Endothelial cell of umbilical vein (primary cell): ENCODE measurements at regions not wholly inside any gene's neighbourhood (a gene's known extent, or its start where the extent isn't known, plus 50 kb on each side); places are given as distances from the start of the nearest gene placed in this dataset.

Experiments used
- BruUV-seq: library from RNA; stranded (reverse); fragments of 400-500 nt; replicated peaks from 2 replicates; lab custom pipeline; 2021; lab: Mats Ljungman, UMichigan
- CTCF ChIA-PET: fragments of 300-600, 350-600 bp; sonication (Branson Sonifier 250); formaldehyde crosslinking; loops from one replicate; lab custom pipeline; 2021; ENCODE audit warnings: antibody characterized with exemption, inconsistent platforms; lab: Charles Lee
- POLR2A ChIA-PET: fragments of 300-600, 350-600 bp; sonication (Branson Sonifier 250); formaldehyde crosslinking; loops from one replicate; lab custom pipeline; 2021; ENCODE audit warnings: antibody characterized with exemption, inconsistent platforms; lab: Charles Lee
- DNase-seq: peaks from one replicate; pipeline ENCODE4 v3.0.0-alpha.2; 2011; ENCODE audit warnings: low read depth, low spot score
- FAIRE-seq: peaks from 2 replicates; lab custom pipeline; 2011; peaks lifted over from hg19 to GRCh38; lab: Jason Lieb, UNC
- H2AFZ ChIP-seq: 2 replicates; pipeline ENCODE4 v1.6.0; 2012; ENCODE audit warnings: low read depth, low read length, control low read depth, inconsistent platforms
- H3K27ac ChIP-seq: 2 replicates; pipeline ENCODE4 v1.5.1; 2011; ENCODE audit warnings: low read depth, mild to moderate bottlenecking, control low read depth, low read length, moderate library complexity; ENCODE audit not compliant: insufficient read depth
- H3K27me3 ChIP-seq, 2 experiments: 2 replicates each; pipeline versions ENCODE4 v1.6.0 to v1.6.1; 2011; ENCODE audit warnings: low read length in 2 of 2, mixed read lengths in 1 of 2; ENCODE audit not compliant: control insufficient read depth in 2 of 2, insufficient read depth in 2 of 2
- H3K36me3 ChIP-seq, 2 experiments: 2 replicates in 1 of 2; 3 replicates in 1 of 2; pipeline ENCODE4 v1.5.1; 2011; ENCODE audit warnings: low read length in 2 of 2, mild to moderate bottlenecking in 1 of 2, moderate library complexity in 1 of 2; ENCODE audit not compliant: control insufficient read depth in 2 of 2, insufficient read depth in 2 of 2; ENCODE audit errors: extremely low read depth in 1 of 2
- H3K4me1 ChIP-seq: 3 replicates; pipeline ENCODE4 v1.5.1; 2011; ENCODE audit warnings: mild to moderate bottlenecking, low read length; ENCODE audit not compliant: control insufficient read depth, insufficient read depth; ENCODE audit errors: extremely low read depth
- H3K4me2 ChIP-seq: 2 replicates; pipeline ENCODE4 v1.6.1; 2011; ENCODE audit warnings: low read length, control low read depth, mixed read lengths; ENCODE audit not compliant: insufficient read depth
- H3K4me3 ChIP-seq, 3 experiments: fragments of 200-600 bp in 1 of 3; sonication (generic), shearing (Covaris generic) in 1 of 3; replicated peaks in 1 of 3; 2 replicates each; pipeline ENCODE4 v1.5.1; 2011 to 2016; ENCODE audit warnings: control low read depth in 3 of 3, low read length in 3 of 3, mild to moderate bottlenecking in 2 of 3, inconsistent platforms in 1 of 3, low read depth in 1 of 3, moderate library complexity in 1 of 3; ENCODE audit not compliant: insufficient read depth in 1 of 3
- H3K79me2 ChIP-seq: 2 replicates; pipeline ENCODE4 v1.6.0; 2012; ENCODE audit warnings: low read length, inconsistent platforms; ENCODE audit not compliant: control insufficient read depth, insufficient read depth
- H3K9ac ChIP-seq: replicated peaks from 2 replicates; pipeline ENCODE3; 2011; ENCODE audit warnings: low read length, control low read depth; ENCODE audit not compliant: insufficient read depth; ENCODE audit errors: extremely low read depth
- H3K9me1 ChIP-seq: replicated peaks from 3 replicates; pipeline ENCODE4 v1.6.0; 2011; ENCODE audit warnings: mild to moderate bottlenecking, low read length; ENCODE audit not compliant: control insufficient read depth, insufficient read depth; ENCODE audit errors: extremely low read depth
- H3K9me3 ChIP-seq: replicated peaks from 2 replicates; pipeline ENCODE4 v1.5.1; 2012; ENCODE audit warnings: low read length, inconsistent platforms; ENCODE audit not compliant: control insufficient read depth, insufficient read depth
- H4K20me1 ChIP-seq: replicated peaks from 2 replicates; pipeline ENCODE3; 2011; ENCODE audit warnings: mild to moderate bottlenecking, low read length; ENCODE audit not compliant: control insufficient read depth, insufficient read depth; ENCODE audit errors: extremely low read depth
- EZH2 ChIP-seq: IDR thresholded peaks from 2 replicates; pipeline ENCODE4 v1.6.1; 2012; ENCODE audit warnings: borderline replicate concordance, low read depth, mild to moderate bottlenecking, moderate library complexity, low read length, inconsistent platforms; ENCODE audit not compliant: severe bottlenecking
- FOS ChIP-seq: IDR thresholded peaks from 2 replicates; pipeline ENCODE4 v1.6.1; 2011; ENCODE audit warnings: mild to moderate bottlenecking, low read length, moderate library complexity, borderline replicate concordance; ENCODE audit not compliant: insufficient read depth
- GATA2 ChIP-seq: IDR thresholded peaks from 2 replicates; pipeline ENCODE4 v1.7.0; 2011; ENCODE audit warnings: low read depth, mild to moderate bottlenecking, moderate library complexity, mixed read lengths, low read length; ENCODE audit not compliant: insufficient read length, insufficient read depth
- JUN ChIP-seq: IDR thresholded peaks from 2 replicates; pipeline ENCODE4 v1.6.1; 2011; ENCODE audit warnings: borderline replicate concordance, low read depth; ENCODE audit not compliant: insufficient read length, insufficient read depth
- MYC ChIP-seq: IDR thresholded peaks from one replicate; pipeline ENCODE4 v1.6.1; 2011; ENCODE audit warnings: mild to moderate bottlenecking, low read depth, low read length
- POLR2A ChIP-seq: IDR thresholded peaks from 2 replicates; pipeline ENCODE4 v1.6.1; 2012; ENCODE audit warnings: low read depth, mild to moderate bottlenecking, control low read depth, low read length
- POLR2AphosphoS5 ChIP-seq: IDR thresholded peaks from 2 replicates; pipeline ENCODE4 v1.6.1; 2012; ENCODE audit warnings: low read depth, mild to moderate bottlenecking, control low read depth, low read length, moderate library complexity; ENCODE audit not compliant: insufficient read depth
- dilution Hi-C: fragments of 300-500 bp; cut with MboI; formaldehyde crosslinking; loops from one replicate; pipeline ENCODE4 v1.15.0; 2019; ENCODE audit warnings: low sequenced_read_pairs; ENCODE audit not compliant: extremely low pct_ligation_motif_present
- intact Hi-C: fragments of 100-400 bp; cut with micrococcal nuclease; formaldehyde crosslinking; loops from one replicate; pipeline ENCODE4 v1.10.0; 2022
- TF ChIP-seq, protein P1 (sequence below), 2 donors: IDR thresholded peaks; 1 replicate in 1 of 2; 2 replicates in 1 of 2; pipeline ENCODE4 v1.5.1; 2011; ENCODE audit warnings: low read length in 2 of 2, mild to moderate bottlenecking in 2 of 2, moderate library complexity in 2 of 2, control low read depth in 1 of 2, inconsistent platforms in 1 of 2, low read depth in 1 of 2; ENCODE audit not compliant: insufficient read depth in 1 of 2; ENCODE audit errors: extremely low read depth in 1 of 2
- TF ChIP-seq, protein P2 (sequence below): IDR thresholded peaks from 2 replicates; pipeline ENCODE4 v1.6.1; 2011; ENCODE audit not compliant: insufficient read depth, insufficient read length

DNA sequence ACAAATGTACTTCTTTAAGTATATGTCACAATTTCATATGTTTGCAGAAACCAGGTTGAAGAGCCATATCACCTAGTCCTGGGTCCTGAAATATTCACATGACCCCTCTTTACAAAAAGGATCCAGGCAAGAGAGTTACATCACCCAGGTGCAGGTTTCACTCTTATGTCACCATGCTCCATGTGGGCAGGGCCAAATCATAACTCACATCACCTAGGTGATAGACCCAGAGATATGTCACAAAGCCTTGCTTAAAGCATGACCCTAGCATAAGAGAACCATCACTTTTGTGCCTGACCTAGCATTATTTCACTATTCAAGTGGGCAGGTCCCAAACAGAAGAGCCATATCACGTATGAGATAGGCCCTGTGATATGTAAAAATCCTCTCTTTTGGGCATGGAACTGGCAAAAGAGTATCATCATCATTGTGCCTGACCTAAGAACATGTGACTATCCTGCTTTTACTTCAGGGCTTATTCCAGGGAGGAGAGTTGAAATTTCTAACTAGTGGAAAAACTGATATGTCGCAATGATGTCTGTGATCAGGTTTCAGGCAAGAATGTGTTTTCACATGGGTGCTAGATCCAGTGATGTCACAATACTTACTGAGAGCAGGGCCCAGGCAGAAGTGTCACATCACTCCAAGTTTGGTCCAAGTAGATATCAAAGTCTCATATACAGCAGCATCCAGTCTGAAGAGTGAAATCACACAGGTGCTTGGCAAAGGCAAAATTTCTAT lies 909.9 kb upstream of the AMELY start:
- TF ChIP-seq FOS, result no peak
- TF ChIP-seq, protein P1, sequence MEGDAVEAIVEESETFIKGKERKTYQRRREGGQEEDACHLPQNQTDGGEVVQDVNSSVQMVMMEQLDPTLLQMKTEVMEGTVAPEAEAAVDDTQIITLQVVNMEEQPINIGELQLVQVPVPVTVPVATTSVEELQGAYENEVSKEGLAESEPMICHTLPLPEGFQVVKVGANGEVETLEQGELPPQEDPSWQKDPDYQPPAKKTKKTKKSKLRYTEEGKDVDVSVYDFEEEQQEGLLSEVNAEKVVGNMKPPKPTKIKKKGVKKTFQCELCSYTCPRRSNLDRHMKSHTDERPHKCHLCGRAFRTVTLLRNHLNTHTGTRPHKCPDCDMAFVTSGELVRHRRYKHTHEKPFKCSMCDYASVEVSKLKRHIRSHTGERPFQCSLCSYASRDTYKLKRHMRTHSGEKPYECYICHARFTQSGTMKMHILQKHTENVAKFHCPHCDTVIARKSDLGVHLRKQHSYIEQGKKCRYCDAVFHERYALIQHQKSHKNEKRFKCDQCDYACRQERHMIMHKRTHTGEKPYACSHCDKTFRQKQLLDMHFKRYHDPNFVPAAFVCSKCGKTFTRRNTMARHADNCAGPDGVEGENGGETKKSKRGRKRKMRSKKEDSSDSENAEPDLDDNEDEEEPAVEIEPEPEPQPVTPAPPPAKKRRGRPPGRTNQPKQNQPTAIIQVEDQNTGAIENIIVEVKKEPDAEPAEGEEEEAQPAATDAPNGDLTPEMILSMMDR (IDR thresholded peaks at IDR 0.05; ENCODE audit: extremely low read depth in 1 of 2, insufficient read depth in 1 of 2, low read depth in 1 of 2, low read length in 2 of 2), result no peak
- no peak for TF ChIP-seq GATA2
- TF ChIP-seq JUN, result no peak
- no peak for TF ChIP-seq POLR2A
- TF ChIP-seq EZH2, result no peak
- TF ChIP-seq, protein P2, sequence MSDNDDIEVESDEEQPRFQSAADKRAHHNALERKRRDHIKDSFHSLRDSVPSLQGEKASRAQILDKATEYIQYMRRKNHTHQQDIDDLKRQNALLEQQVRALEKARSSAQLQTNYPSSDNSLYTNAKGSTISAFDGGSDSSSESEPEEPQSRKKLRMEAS, result no peak
- no peak for TF ChIP-seq POLR2AphosphoS5
- TF ChIP-seq MYC, result no peak
- H3K27ac ChIP-seq, result no peak overlapping the region
- no peaks in the 10 kb centered on the region for H3K27me3 ChIP-seq
- intact Hi-C loops, result no loop called here
- dilution Hi-C loops, result no loop called here
- ChIA-PET CTCF (no interaction called here), POLR2A (no interaction called here)
- FAIRE-seq, result no peak
- H3K79me2 ChIP-seq, result no peaks in the 10 kb centered on the region
- H3K9me3 ChIP-seq, result no peaks in the 10 kb centered on the region
- H2AFZ ChIP-seq, result no peak overlapping the region
- no peak overlapping the region for H3K4me3 ChIP-seq
- H4K20me1 ChIP-seq, result no peaks in the 10 kb centered on the region
- no peaks in the 10 kb centered on the region for H3K4me1 ChIP-seq
- no peaks in the 10 kb centered on the region for H3K36me3 ChIP-seq
- H3K4me2 ChIP-seq, result no peak overlapping the region
- no peak for DNase-seq
- no TSS peak for BruUV-seq
- H3K9ac ChIP-seq, result no peak overlapping the region
- H3K9me1 ChIP-seq, result no peaks in the 10 kb centered on the region
